GM18499 (cell line): ENCODE measurements at regions not wholly inside any gene's neighbourhood (a gene's known extent, or its start where the extent isn't known, plus 50 kb on each side); places are given as distances from the start of the nearest gene placed in this dataset.

Experiments used
- ATAC-seq: cut with Tn5 transposase; IDR thresholded peaks from one replicate; pipeline ENCODE4 v1.9.1; 2021; ENCODE audit warnings: moderate number of reproducible peaks; ENCODE audit not compliant: insufficient read depth, unreplicated experiment

GRCh38 chr5:125583321-125584139 lies 837.1 kb upstream of the ZNF608 start:
- no peak for ATAC-seq

GRCh38 chr5:125584140-125584520 lies 837.7 kb upstream of the ZNF608 start:
- ATAC-seq, result no peak

GRCh38 chr5:125587631-125588030 lies 835.6 kb upstream of the GRAMD2B start:
- no peak for ATAC-seq

- ATAC-seq, result no peak
These were observed 830.4 kb upstream of the GRAMD2B start for GRCh38 chr5:125592856-125593255.

GRCh38 chr5:125595095-125595494 lies 828.1 kb upstream of the GRAMD2B start:
- ATAC-seq, result no peak

- no peak for ATAC-seq
These were observed 827.4 kb upstream of the GRAMD2B start for GRCh38 chr5:125595845-125596244.

- ATAC-seq, result no peak
These were observed 825.9 kb upstream of the GRAMD2B start for GRCh38 chr5:125597338-125597737.

- ATAC-seq, result no peak
These were observed 822.6 kb upstream of the GRAMD2B start for GRCh38 chr5:125600559-125600958.

- no peak for ATAC-seq
These were observed 821.0 kb upstream of the GRAMD2B start for GRCh38 chr5:125602184-125602583.

- ATAC-seq, result no peak
These were observed 819.9 kb upstream of the GRAMD2B start for GRCh38 chr5:125603321-125603720.

GRCh38 chr5:125604104-125604503 lies 819.1 kb upstream of the GRAMD2B start:
- ATAC-seq, result no peak

GRCh38 chr5:125607018-125607417 lies 816.2 kb upstream of the GRAMD2B start:
- no peak for ATAC-seq

- ATAC-seq, result no peak
These were observed 814.2 kb upstream of the GRAMD2B start for GRCh38 chr5:125609011-125609410.

- ATAC-seq, result no peak
These were observed 812.3 kb upstream of the GRAMD2B start for GRCh38 chr5:125610892-125611291.

GRCh38 chr5:125611541-125611940 lies 811.7 kb upstream of the GRAMD2B start:
- no peak for ATAC-seq

GRCh38 chr5:125612181-125612721 lies 811.0 kb upstream of the GRAMD2B start:
- ATAC-seq, result no peak

GRCh38 chr5:125612776-125613175 lies 810.4 kb upstream of the GRAMD2B start:
- ATAC-seq, result no peak

GRCh38 chr5:125630237-125630636 lies 793.0 kb upstream of the GRAMD2B start:
- no peak for ATAC-seq

- no peak for ATAC-seq
These were observed 789.7 kb upstream of the GRAMD2B start for GRCh38 chr5:125633523-125633922.

- no peak for ATAC-seq
These were observed 788.9 kb upstream of the GRAMD2B start for GRCh38 chr5:125634216-125634835.

- no peak for ATAC-seq
These were observed 783.4 kb upstream of the GRAMD2B start for GRCh38 chr5:125639858-125640257.

GRCh38 chr5:125652761-125653160 lies 770.4 kb upstream of the GRAMD2B start:
- ATAC-seq, result no peak
